ENCODE measurements at regions not wholly inside any gene's neighbourhood (a gene's known extent, or its start where the extent isn't known, plus 50 kb on each side); places are given as distances from the start of the nearest gene placed in this dataset.

- no peak for FAIRE-seq
- no peak for DNase-seq (ENCODE audit: low spot score)
Observed at GRCh38 chr16:11440657-11441012, 95.4 kb downstream of the RMI2 start.

GRCh38 chr16:11445486-11445885, 100.2 kb downstream of the RMI2 start:
- DNase-seq (ENCODE audit: low spot score) (no peak), FAIRE-seq (no peak)

- FAIRE-seq (no peak), DNase-seq (ENCODE audit: low spot score) (no peak)
Observed at GRCh38 chr16:11446566-11447119, 101.4 kb downstream of the RMI2 start.

GRCh38 chr16:11447272-11447671, 102.0 kb downstream of the RMI2 start:
- no peak for FAIRE-seq

GRCh38 chr16:11447836-11448235, 102.6 kb downstream of the RMI2 start:
- FAIRE-seq (no peak), DNase-seq (ENCODE audit: low spot score) (no peak)

More at GRCh38 chr16:11447272-11447671, 102.0 kb downstream of the RMI2 start:
- DNase-seq (ENCODE audit: low spot score), result no peak

GRCh38 chr16:11448796-11449416, 103.6 kb downstream of the RMI2 start:
- FAIRE-seq (no peak), DNase-seq (ENCODE audit: low spot score) (no peak)

GRCh38 chr16:11449716-11450115, 104.5 kb downstream of the RMI2 start:
- DNase-seq (ENCODE audit: low spot score) (no peak), FAIRE-seq (no peak)

GRCh38 chr16:11450136-11450535, 104.9 kb downstream of the RMI2 start:
- FAIRE-seq, result no peak
- no peak for DNase-seq (ENCODE audit: low spot score)

GRCh38 chr16:11452298-11452697, 107.0 kb downstream of the RMI2 start:
- FAIRE-seq, result no peak
- DNase-seq (ENCODE audit: low spot score), result no peak

- FAIRE-seq (no peak), DNase-seq (ENCODE audit: low spot score) (no peak)
Observed at GRCh38 chr16:11452746-11453389, 107.6 kb downstream of the RMI2 start.

GRCh38 chr16:11456741-11457140, 111.5 kb downstream of the RMI2 start:
- no peak for FAIRE-seq
- DNase-seq (ENCODE audit: low spot score), result no peak

- DNase-seq (ENCODE audit: low spot score) (no peak), FAIRE-seq (no peak)
Observed at GRCh38 chr16:11459722-11460121, 114.5 kb downstream of the RMI2 start.

GRCh38 chr16:11460820-11461594, 115.7 kb downstream of the RMI2 start:
- DNase-seq (ENCODE audit: low spot score), result no peak
- FAIRE-seq, result no peak

GRCh38 chr16:11461595-11461990, 116.3 kb downstream of the RMI2 start:
- FAIRE-seq (no peak), DNase-seq (ENCODE audit: low spot score) (no peak)

- FAIRE-seq, result no peak
Observed at GRCh38 chr16:11462036-11462435, 116.8 kb downstream of the RMI2 start.

GRCh38 chr16:11462861-11463260, 117.6 kb downstream of the RMI2 start:
- DNase-seq (ENCODE audit: low spot score) (no peak), FAIRE-seq (no peak)

More at GRCh38 chr16:11462036-11462435, 116.8 kb downstream of the RMI2 start:
- no peak for DNase-seq (ENCODE audit: low spot score)

GRCh38 chr16:11464241-11464640, 119.0 kb downstream of the RMI2 start:
- FAIRE-seq, result peak; percentile 23
- DNase-seq (ENCODE audit: low spot score), result no peak

- no peak for DNase-seq (ENCODE audit: low spot score)
- FAIRE-seq, result no peak
Observed at GRCh38 chr16:11465675-11466074, 120.4 kb downstream of the RMI2 start.

GRCh38 chr16:11470676-11471415, 115.9 kb downstream of the LITAF start:
- FAIRE-seq, result no peak

GRCh38 chr16:11471548-11471947, 115.2 kb downstream of the LITAF start:
- FAIRE-seq, result no peak

More at GRCh38 chr16:11470676-11471415, 115.9 kb downstream of the LITAF start:
- no peak for DNase-seq (ENCODE audit: low spot score)

GRCh38 chr16:11472410-11472809, 114.3 kb downstream of the LITAF start:
- no peak for DNase-seq (ENCODE audit: low spot score)
- no peak for FAIRE-seq

More at GRCh38 chr16:11471548-11471947, 115.2 kb downstream of the LITAF start:
- no peak for DNase-seq (ENCODE audit: low spot score)

Data from urothelium cell line (cell line).